WTC11 (cell line): ENCODE measurements at regions not wholly inside any gene's neighbourhood (a gene's known extent, or its start where the extent isn't known, plus 50 kb on each side); places are given as distances from the start of the nearest gene placed in this dataset.

Experiments used
- E2F5 ChIP-seq: sonication (generic); formaldehyde crosslinking; IDR thresholded peaks from 2 replicates; pipeline ENCODE4 v1.8.1; 2022; ENCODE audit warnings: mild to moderate bottlenecking, moderate library complexity, missing genetic modification reagents
- ESRRA ChIP-seq: sonication (generic); formaldehyde crosslinking; IDR thresholded peaks from 2 replicates; pipeline ENCODE4 v1.8.1; 2022; ENCODE audit warnings: mild to moderate bottlenecking, missing genetic modification reagents, borderline replicate concordance
- MAX ChIP-seq: sonication (generic); formaldehyde crosslinking; IDR thresholded peaks from 2 replicates; pipeline ENCODE4 v1.8.0; 2022; ENCODE audit warnings: mild to moderate bottlenecking, missing genetic modification reagents
- RORB ChIP-seq: fragments of 250-450 bp; sonication (Bioruptor Pico); IDR thresholded peaks from 2 replicates; pipeline ENCODE4 v1.9.0; 2021; ENCODE audit warnings: mild to moderate bottlenecking
- SMAD4 ChIP-seq: sonication (generic); formaldehyde crosslinking; IDR thresholded peaks from 2 replicates; pipeline ENCODE4 v1.8.0; 2022; ENCODE audit warnings: mild to moderate bottlenecking, missing genetic modification reagents
- STAT6 ChIP-seq: sonication (generic); formaldehyde crosslinking; conservative IDR thresholded peaks from 2 replicates; pipeline ENCODE4 v1.8.1; 2023; ENCODE audit warnings: mild to moderate bottlenecking, low read depth, missing genetic modification reagents, moderate library complexity
- TCF7 ChIP-seq: sonication (generic); formaldehyde crosslinking; IDR thresholded peaks from 2 replicates; pipeline ENCODE4 v1.8.0; 2022; ENCODE audit warnings: mild to moderate bottlenecking, low read depth, missing genetic modification reagents, moderate library complexity
- TEAD4 ChIP-seq: sonication (generic); formaldehyde crosslinking; IDR thresholded peaks from 2 replicates; pipeline ENCODE4 v1.8.0; 2022; ENCODE audit warnings: mild to moderate bottlenecking, missing genetic modification reagents
- ZNF396 ChIP-seq: fragments of 250-450 bp; sonication (Bioruptor Pico); IDR thresholded peaks from 2 replicates; pipeline ENCODE4 v1.8.0; 2021; ENCODE audit warnings: mild to moderate bottlenecking, moderate library complexity, borderline replicate concordance
- TF ChIP-seq, protein P1 (sequence below): fragments of 200-600 bp; IDR thresholded peaks from 2 replicates; pipeline ENCODE4 v1.8.0; 2022; ENCODE audit warnings: antibody characterized with exemption
- TF ChIP-seq, protein P2 (sequence below): sonication (generic); formaldehyde crosslinking; conservative IDR thresholded peaks from 2 replicates; pipeline ENCODE4 v1.8.1; 2022; ENCODE audit warnings: mild to moderate bottlenecking, missing genetic modification reagents
- TF ChIP-seq, protein P3 (sequence below): sonication (generic); formaldehyde crosslinking; IDR thresholded peaks from 2 replicates; pipeline ENCODE4 v1.8.1; 2023; ENCODE audit warnings: mild to moderate bottlenecking, missing genetic modification reagents, moderate library complexity

- TF ChIP-seq ESRRA (CRISPR knock-in tag) (no peak), TEAD4 (CRISPR knock-in tag) (no peak), MAX (CRISPR knock-in tag) (no peak), TCF7 (CRISPR knock-in tag) (no peak), STAT6 (CRISPR knock-in tag) (no peak), RORB (CRISPR knock-in tag) (no peak), E2F5 (CRISPR knock-in tag) (no peak), ZNF396 (CRISPR knock-in tag) (no peak), SMAD4 (CRISPR knock-in tag) (no peak)
- TF ChIP-seq, protein P1, sequence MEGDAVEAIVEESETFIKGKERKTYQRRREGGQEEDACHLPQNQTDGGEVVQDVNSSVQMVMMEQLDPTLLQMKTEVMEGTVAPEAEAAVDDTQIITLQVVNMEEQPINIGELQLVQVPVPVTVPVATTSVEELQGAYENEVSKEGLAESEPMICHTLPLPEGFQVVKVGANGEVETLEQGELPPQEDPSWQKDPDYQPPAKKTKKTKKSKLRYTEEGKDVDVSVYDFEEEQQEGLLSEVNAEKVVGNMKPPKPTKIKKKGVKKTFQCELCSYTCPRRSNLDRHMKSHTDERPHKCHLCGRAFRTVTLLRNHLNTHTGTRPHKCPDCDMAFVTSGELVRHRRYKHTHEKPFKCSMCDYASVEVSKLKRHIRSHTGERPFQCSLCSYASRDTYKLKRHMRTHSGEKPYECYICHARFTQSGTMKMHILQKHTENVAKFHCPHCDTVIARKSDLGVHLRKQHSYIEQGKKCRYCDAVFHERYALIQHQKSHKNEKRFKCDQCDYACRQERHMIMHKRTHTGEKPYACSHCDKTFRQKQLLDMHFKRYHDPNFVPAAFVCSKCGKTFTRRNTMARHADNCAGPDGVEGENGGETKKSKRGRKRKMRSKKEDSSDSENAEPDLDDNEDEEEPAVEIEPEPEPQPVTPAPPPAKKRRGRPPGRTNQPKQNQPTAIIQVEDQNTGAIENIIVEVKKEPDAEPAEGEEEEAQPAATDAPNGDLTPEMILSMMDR: no peak
- TF ChIP-seq, protein P2, sequence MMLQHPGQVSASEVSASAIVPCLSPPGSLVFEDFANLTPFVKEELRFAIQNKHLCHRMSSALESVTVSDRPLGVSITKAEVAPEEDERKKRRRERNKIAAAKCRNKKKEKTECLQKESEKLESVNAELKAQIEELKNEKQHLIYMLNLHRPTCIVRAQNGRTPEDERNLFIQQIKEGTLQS (CRISPR knock-in tag): no peak
- TF ChIP-seq, protein P3, sequence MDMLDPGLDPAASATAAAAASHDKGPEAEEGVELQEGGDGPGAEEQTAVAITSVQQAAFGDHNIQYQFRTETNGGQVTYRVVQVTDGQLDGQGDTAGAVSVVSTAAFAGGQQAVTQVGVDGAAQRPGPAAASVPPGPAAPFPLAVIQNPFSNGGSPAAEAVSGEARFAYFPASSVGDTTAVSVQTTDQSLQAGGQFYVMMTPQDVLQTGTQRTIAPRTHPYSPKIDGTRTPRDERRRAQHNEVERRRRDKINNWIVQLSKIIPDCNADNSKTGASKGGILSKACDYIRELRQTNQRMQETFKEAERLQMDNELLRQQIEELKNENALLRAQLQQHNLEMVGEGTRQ (CRISPR knock-in tag): no peak
These were observed 98.9 kb downstream of the TRIM29 start for GRCh38 chr11:120039039-120039438.
